Medulla oblongata (tissue), 1 donor: ENCODE measurements at regions not wholly inside any gene's neighbourhood (a gene's known extent, or its start where the extent isn't known, plus 50 kb on each side); places are given as distances from the start of the nearest gene placed in this dataset.
"Not testable (repeated sequence)": the region's sequence is repeated elsewhere in the genome, so short reads cannot be mapped to it uniquely, and the experiment has no call there.

Experiments used
- DNase-seq: peaks from one replicate; pipeline ENCODE4 v3.0.0-alpha.2; 2015; ENCODE audit errors: extremely low spot score

DNA sequence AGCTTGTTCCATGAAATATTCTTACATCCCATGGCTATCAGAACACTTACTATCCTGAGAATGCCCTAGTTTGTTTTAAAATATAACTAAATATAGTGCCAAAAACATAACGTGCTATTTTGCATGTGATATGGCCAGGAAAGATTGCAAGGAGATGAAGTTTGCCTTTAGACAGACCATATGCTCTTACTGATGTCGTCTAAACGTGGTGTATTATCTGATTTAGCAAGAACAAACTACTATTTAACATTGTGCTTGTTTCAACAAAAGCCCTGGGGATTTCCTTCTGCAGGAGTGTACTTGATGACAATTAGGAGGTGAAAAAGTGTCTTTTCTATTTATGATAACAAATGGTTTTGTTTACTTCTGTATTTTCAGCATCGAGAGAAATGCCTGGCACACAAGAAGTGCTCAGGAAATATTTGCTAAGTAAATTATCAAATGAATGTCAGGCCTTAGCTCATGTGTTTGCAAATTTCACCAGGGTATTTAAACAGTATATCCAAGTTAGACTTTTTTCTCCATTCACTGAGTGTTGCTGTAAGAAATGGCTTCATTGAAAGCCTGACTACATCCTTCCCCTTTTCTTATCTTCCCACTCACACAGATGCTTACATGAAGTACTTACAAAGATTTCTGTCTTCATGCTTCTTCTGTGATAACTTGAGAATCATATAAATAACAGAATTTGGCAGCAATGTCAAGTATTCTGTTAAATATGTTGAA, 1033.6 kb downstream of the CDH8 start:
- no peak for DNase-seq

DNA sequence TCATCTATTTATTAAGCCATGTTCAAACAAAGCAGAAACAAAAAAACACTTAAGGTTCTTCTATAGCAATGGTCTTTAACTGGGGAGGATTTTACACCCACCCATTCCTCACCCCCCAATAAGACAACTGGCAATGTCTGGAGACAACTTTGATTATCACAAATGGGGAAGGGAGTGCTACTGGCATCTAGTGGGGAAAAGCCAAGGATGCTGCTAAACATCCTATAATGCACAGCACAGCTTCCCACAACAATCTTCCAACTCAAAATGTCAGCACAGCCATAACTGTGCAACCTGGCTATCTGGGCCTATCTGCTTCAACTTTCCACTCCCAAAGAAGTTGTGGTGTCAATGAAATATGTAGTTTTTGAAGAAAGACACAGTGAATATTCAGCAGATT, 1044.4 kb downstream of the CDH8 start:
- no peak for DNase-seq

DNA sequence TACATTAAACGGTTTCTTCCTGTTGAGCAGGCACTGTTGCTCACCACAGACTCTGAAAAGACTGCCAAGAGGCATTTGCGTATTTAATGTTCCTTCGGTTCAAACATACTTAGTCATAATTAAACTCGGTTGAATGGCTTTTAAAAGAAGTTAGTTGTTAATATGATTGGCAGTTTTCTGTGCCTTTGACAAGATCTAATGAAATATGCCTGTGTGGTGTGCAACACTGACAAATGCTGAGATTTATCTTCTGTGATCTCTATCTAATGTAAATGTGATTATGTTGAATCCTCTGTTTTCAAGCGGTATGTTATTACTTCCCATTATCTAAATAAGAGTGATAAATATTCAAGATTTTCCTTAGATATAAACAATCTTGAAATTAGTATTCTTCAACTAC, 1046.6 kb downstream of the CDH8 start:
- DNase-seq, result no peak

DNA sequence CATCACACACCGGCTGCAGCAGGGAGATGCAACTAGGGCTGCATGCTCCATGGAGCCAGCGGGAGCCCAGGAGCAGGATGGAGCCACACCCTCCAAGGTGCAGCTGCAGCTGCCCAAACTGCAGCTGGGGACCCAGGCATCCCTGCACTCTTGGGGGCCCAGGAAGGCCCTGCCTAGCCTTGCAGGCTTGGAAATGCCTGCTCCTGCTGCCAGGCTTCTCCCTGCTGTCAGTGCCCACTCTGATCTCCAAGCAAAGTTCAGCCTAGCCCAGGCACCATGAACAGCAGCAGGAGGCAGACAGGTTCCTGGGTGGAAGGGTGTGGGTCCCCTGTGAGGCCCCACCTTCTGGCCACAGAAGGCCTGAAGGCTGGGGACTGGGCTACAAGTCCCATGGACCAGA, 1057.1 kb downstream of the CDH8 start:
- no peak for DNase-seq

DNA sequence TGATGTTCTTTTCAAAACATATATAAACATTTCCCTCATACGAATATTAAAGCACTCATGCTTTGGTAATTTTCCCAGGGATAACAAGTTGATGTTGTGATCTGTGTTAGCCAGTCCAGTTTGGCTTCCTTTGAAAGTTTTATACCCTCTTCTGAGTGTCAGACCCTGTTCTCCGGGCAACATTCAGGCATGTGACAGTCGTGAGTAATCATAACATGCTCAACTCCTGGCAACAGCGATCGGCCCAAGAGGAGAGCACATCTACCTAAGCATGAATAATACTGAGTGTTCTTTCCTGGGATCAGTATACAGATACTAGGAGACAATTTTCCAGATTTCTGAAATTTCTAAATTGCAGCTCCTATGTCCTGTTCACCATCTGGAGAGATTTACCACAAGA, 1086.4 kb downstream of the CDH8 start:
- DNase-seq, result no peak

DNA sequence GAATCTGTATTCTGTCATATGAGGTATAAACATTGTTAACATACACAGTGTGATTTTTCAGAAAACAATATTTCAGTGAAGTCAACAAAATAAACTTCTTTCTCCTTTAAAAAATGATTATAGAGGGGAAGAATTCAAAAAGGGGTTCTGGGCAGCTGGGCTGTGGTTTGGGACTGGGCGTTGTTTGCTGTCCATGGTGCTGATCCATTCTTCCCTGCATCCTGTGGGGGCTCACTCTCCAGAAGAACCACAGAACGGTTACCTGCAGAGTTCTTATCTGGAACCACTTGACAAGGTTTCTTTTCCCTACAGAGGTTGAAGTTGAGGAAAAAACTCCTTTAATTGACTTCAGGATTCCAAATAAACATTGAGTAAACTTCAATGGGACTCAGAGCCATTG, 1091.0 kb downstream of the CDH8 start:
- DNase-seq, result no peak

DNA sequence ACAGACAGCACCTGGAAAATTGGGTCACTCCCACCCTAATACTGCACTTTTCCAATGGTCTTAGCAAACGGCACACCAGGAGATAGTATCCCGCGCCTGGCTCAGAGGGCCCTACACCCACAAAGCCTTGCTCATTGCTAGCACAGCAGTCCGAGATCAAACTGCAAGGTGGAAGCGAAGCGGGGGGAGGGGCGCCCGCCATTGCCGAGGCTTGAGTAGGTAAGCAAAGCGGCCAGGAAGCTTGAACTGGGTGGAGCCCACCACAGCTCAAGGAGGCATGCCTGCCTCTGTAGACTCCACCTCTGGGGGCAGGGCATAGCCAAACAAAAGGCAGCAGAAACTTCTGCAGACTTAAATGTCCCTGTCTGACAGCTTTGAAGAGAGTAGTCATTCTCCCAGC, 1100.0 kb downstream of the CDH8 start:
- DNase-seq, result not testable (repeated sequence)

DNA sequence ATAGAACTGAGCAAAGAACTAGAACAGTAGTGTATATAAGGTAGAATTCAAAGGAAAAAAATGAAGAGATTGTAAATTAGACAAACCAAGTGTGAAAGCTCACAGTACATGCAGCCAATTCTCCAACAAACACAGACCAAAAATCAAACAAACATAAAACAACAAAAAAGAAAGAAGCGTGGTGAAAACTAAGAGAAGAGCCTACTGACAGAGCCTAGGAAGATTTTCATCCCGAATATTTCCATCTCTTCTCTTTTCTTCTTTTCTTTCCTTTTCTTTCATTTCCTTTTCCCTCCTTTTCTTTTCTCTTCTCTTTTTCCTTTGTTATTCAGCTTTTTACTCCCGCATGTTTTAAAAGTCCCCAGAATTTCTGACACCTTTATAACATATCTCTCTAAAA, 1103.6 kb downstream of the CDH8 start:
- no peak for DNase-seq

DNA sequence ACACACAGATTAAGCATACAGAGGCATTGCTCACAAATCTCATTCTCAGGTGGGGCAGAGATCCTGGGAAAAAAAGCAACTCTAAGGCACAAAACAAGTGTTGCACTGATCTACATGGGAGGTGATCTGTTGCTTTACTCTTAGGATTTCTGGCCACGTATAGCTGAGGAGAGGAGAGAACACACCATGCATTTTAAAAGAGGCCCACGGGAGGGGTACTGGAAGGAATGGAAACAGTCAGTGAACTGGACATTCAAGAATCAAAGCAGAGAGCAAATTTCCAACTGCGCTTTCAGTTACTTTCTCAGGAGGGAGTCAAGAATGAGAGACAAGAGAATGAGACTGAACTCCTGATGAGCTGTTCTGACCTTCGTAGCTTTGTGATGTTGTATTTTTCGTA, 1105.9 kb downstream of the CDH8 start:
- no peak for DNase-seq

DNA sequence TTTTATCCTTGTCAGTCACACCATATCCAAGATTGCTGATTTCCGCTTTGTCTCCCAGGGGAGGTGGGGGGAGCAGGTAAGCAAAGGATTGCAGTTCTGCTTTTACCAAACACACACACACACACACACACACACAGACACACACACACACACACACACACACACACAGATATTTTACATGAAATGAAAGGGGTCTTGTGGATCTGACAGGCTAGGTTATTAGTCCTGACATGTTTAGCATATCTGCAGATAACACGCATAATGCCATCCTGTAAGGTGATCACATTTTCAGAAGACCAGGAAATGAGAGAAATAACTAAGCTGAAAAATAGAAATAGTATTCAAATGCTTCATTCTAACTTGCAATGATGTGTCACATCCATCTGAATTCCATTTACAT, 1113.3 kb downstream of the CDH8 start:
- DNase-seq, result no peak

DNA sequence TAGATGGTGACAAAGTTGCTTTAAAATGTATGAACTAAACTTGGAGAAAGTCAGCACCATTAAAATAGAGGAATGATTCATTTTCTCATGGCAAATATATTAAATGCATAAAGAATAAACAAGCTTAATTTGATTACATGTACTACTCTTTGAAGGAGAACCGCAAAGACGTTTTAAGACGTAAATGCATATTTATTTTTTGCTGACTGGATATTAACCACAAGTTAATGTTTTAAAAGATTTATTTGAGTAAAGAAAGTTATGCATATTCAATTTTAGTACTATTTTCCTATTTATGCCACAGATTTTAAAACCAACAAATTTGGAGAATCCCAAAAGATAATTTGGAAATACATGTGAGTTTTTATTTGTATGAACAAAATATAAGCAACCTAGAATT, 1121.9 kb downstream of the CDH8 start:
- DNase-seq, result no peak

DNA sequence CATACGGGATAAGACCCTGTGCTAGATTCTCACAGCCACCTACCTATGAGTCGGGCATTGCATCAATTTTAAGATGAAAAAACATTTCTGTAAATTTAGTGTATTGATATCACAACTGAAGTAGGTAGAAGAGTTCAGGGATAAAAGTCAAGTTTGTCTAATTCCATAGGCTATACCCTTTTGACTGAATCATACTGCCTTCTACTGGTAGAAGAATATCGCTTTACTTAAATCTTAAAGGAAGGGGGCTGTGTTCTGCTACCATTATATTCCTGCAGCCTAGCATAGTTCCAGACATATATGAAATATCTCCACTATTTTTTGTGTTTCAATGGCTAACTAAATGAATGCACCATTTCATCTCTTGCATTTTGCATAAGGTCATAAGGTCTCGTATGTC, 1128.6 kb downstream of the CDH8 start:
- no peak for DNase-seq

DNA sequence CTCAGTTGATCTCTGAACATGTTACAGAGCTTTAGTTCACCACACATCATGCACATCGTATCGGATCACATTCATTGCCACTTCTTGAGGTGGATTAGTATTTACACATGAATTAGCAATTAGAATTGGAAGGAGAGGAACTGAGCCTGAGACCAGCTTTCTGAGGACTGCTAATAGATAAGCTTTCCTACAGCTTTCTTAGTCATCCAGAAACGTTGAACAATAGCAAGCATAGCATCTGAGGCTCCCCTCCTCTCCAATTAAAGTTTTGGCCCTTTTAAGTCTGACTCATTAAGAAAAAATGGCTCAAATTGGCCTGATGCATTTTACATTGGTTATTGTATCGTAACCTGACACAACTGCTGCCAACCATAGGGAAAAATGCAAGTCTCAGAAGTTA, 1130.4 kb downstream of the CDH8 start:
- DNase-seq, result no peak

DNA sequence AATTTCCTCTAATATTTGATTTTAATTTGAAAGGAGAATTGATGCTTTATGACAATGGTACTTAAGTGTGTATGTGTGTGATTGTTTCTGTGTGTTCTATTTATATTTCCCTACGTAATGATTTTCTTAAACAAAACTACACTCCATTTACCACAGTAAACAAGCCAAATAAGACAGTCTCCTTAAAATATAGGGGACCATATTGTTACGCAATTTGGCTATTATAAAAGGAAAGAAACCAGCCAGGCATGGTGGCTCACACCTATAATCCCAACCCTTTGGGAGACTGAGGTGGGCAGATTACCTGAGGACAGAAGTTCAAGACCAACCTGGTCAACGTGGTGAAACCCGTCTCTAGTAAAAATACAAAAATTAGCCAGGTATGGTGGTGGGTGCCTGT, 1134.1 kb downstream of the CDH8 start:
- DNase-seq, result no peak

DNA sequence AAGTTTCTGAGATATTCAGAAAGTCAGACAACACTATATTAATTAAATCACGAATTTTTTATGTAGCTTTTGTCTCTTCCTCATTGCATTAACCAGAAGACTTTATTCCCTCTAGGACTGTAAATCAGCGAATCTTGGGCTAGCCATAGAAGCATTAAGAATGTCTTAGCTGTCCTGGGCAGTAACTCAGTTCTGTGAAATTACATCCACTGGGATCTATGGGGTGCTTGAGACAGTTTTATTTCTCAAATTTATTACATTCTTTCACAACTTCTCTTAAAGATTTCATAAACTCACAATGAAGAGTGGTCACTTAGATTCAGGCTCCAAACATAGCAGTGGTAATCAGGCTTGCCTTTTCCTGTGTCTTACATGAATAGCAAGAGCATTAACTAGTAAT, 1153.4 kb downstream of the CDH8 start:
- no peak for DNase-seq

DNA sequence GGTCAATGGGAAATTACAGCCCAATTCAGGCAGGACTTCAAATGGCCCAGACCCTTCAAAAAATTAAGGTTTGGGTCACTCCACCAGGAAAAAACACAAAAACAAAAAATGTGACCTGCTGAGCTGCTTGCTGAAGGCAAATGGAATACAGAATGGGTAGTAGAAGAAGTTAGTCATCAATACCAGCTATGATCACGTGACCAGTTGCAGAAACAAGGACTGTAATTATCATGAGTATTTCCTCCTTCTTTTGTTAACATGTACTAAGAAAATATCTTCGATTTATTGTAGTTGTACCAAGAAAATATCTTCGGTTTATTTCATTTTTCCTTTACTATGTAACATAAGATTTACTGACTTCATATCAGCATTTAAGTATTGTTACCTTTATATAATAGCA, 1183.6 kb downstream of the CDH8 start:
- no peak for DNase-seq

DNA sequence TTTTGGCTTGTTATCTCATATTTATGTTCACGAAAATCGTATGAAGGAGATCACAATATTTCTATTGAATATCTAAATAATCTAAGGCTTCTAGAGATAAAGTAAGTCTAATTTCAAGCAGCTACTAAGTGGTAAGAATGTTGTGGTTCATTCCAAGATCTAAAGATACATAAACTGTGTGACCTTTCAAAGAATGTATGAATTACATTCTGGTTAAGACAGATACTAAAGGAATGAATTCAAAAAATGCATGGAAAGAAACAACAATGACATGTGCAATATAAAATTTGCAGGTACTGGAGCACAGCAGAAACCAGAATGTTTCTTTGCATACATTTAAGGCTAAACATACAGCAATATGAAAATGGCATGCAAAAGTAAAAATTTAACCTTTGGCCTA, 1214.6 kb downstream of the CDH8 start:
- no peak for DNase-seq

DNA sequence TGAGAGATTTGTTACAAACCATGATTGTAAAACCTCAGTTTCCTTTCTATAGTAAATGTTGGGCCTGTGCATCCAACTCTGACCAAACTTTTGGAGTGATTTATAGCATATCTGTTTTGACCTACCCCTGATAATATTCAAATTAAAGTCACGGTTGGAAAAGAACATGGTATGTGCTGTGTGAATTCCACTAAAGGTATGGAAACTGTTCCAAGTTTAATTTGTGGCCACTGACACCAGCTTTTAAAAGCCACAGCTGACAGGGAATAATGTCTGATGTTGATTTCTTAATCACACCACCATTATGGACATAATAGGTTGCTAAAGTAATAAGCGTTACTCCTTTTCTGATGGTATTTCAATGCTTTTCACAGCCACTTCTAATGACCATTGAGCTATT, 1215.9 kb downstream of the CDH8 start:
- no peak for DNase-seq

DNA sequence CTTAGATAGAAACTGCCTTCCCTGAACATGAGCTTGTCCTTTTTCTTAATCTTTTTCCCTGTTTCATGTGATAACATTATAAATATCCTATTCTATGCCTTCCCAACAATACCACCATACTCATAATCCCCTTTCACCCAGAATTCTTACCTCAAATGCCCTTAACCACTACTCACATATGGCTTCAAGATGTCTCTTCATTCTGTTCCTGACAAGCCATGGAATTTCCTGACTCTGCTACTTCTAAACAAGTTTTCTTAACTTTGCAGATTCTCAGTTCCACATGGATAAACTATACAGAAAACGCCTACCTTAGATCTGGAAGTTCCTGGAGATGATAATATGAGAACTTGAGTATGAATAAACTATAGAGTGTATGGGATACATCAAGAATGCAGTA, 1217.8 kb downstream of the CDH8 start:
- no peak for DNase-seq

DNA sequence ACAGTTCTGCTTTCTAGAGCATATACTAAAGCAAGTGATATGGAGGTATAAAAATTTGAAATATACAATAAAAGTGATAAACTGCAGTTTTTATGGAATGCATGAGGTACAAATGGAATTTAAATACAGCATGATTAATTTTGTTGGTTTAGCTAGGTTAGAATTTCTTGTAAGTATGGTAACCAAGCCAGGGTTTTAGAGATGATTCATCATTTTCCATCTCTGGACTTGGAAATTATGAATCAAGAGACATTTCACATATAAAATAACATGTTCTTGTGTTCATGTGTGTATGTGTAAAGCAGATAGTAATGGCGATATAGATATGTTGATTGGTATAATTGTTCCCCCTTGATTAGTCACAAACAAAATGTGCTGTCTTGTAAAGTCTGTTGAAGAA, 1219.8 kb downstream of the CDH8 start:
- DNase-seq, result no peak

DNA sequence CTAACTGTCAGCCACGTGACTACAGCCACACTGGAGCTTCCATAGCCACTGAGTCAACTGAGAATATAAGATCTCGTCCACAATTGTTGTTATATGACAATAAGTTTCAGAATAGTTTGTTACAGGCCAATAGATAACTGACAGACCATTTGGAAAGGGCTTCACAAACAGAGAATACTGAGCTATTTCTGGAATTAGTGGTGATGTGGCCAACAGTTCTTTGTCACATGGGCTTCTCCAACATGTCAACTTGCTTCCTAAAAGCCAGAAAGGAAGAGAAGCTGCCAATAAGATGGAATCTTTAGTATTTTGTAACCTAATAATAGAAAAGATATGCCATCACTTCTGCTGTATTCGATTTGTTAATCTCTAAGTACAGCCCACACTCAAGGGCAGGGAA, 1220.4 kb downstream of the CDH8 start:
- no peak for DNase-seq

DNA sequence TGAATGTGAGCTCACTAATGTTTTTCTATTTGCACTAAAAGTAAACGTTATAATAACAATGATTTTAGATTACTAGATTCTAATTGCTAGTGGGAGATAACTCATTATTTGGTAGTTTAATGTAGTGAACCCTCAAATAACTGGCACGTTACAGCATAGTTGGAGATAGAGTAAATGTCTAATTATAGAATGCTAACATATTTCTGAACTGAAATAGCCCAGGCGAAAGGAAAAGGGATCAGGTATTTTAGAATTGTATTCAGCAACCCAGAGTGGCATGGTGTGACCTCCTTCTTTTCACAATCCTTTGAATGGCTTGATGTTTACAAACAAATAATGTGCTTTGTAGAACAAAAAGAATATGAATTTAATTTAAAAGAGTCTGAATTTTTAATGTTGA, 1221.2 kb downstream of the CDH8 start:
- no peak for DNase-seq

DNA sequence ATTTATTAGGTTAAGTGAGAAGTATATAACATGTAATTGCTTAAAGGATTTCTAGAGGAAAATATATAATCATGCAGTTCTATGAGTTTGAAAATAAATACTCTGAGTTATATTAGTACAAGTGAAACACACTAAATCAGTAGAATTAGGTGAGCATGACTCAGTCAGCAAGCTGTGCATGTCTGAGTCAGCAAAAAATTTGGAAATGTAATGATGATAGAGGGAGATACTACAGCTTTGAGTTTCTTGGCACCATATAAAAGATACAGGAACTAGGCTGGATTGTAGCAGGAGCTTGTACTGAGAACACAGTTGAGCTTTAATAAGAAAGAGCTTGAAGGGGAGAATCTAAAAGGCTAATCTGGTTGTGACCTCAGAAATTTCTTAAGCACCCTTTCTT, 1224.6 kb downstream of the CDH8 start:
- DNase-seq, result no peak

DNA sequence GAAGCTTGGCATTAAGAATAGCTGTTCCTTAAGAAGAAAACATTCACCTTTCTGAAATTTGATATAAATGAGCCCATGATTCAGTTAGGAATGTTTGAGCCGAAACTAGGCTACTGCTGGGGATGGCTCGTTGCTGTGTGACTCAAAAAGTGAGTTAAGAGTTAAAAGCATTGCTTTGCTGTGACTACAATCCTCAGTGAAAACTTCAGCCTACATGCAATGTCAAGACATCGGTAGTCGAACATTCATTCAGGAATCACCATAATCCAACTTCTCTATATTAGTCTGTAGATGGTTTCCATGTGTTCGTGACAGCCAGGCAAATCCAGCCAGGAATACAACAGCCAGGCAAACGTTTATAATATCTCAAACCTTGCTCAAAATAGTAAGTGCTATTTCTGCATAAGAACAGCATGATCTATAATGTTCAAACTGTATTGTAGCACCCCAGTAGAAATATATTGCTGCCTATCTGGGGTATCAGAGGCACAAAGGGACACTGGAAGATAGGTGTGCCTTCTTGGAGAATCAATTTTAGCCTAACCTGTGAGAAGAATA, 1225.1 kb downstream of the CDH8 start:
- DNase-seq, result no peak
